C1 segment of cervical spinal cord (tissue), 14 donors: ENCODE measurements at regions not wholly inside any gene's neighbourhood (a gene's known extent, or its start where the extent isn't known, plus 50 kb on each side); places are given as distances from the start of the nearest gene placed in this dataset.
"Not testable (repeated sequence)": the region's sequence is repeated elsewhere in the genome, so short reads cannot be mapped to it uniquely, and the experiment has no call there.

Experiments
- DNase-seq, 14 donors: peaks; one replicate each; lab custom pipeline; 2025; lab: John Stamatoyannopoulos, UW

GRCh38 chr6:121594053-121594452 lies 158.6 kb downstream of the GJA1 start:
- no peak for DNase-seq

- DNase-seq: no peak
Measured at GRCh38 chr6:121595646-121596045, 160.2 kb downstream of the GJA1 start.

GRCh38 chr6:121596441-121596840 lies 161.0 kb downstream of the GJA1 start:
- DNase-seq: no peak

- DNase-seq: no peak
Measured at GRCh38 chr6:121597654-121598053, 162.2 kb downstream of the GJA1 start.

- not testable (repeated sequence) for DNase-seq
Measured at GRCh38 chr6:121599331-121599730, 163.9 kb downstream of the GJA1 start.

GRCh38 chr6:121600389-121601168 lies 165.1 kb downstream of the GJA1 start:
- no peak for DNase-seq

- DNase-seq: no peak
Measured at GRCh38 chr6:121603486-121603885, 168.0 kb downstream of the GJA1 start.

GRCh38 chr6:121607721-121608120 lies 172.3 kb downstream of the GJA1 start:
- no peak for DNase-seq

GRCh38 chr6:121608270-121608669 lies 172.8 kb downstream of the GJA1 start:
- DNase-seq: no peak

GRCh38 chr6:121609281-121609680 lies 173.8 kb downstream of the GJA1 start:
- no peak for DNase-seq

GRCh38 chr6:121612927-121613326 lies 177.5 kb downstream of the GJA1 start:
- DNase-seq: no peak

GRCh38 chr6:121614115-121614514 lies 178.7 kb downstream of the GJA1 start:
- DNase-seq: no peak

GRCh38 chr6:121615493-121615892 lies 180.0 kb downstream of the GJA1 start:
- no peak for DNase-seq

- DNase-seq: no peak
Measured at GRCh38 chr6:121616406-121616805, 181.0 kb downstream of the GJA1 start.

- DNase-seq: no peak
Measured at GRCh38 chr6:121617388-121617787, 181.9 kb downstream of the GJA1 start.

GRCh38 chr6:121619013-121619412 lies 183.6 kb downstream of the GJA1 start:
- no peak for DNase-seq

- DNase-seq: no peak
Measured at GRCh38 chr6:121619987-121620740, 184.7 kb downstream of the GJA1 start.

GRCh38 chr6:121627761-121628160 lies 192.3 kb downstream of the GJA1 start:
- DNase-seq: no peak

GRCh38 chr6:121630716-121631115 lies 195.3 kb downstream of the GJA1 start:
- DNase-seq: no peak

GRCh38 chr6:121631752-121632151 lies 196.3 kb downstream of the GJA1 start:
- not testable (repeated sequence) for DNase-seq

GRCh38 chr6:121633309-121633708 lies 197.9 kb downstream of the GJA1 start:
- no peak for DNase-seq

GRCh38 chr6:121634586-121634985 lies 199.1 kb downstream of the GJA1 start:
- DNase-seq: not testable (repeated sequence)

GRCh38 chr6:121635355-121635754 lies 199.9 kb downstream of the GJA1 start:
- DNase-seq: no peak
